Fibroblast of mammary gland (primary cell): ENCODE measurements at regions not wholly inside any gene's neighbourhood (a gene's known extent, or its start where the extent isn't known, plus 50 kb on each side); places are given as distances from the start of the nearest gene placed in this dataset.
"Not testable (repeated sequence)": the region's sequence is repeated elsewhere in the genome, so short reads cannot be mapped to it uniquely, and the experiment has no call there.

Experiments
- DNase-seq: peaks from one replicate; pipeline ENCODE4 v3.0.0-alpha.2; 2010; ENCODE audit warnings: low read depth
- H3K4me3 ChIP-seq: 2 replicates; pipeline ENCODE4 v1.5.1; 2011; ENCODE audit warnings: low read depth, mild to moderate bottlenecking, low read length, moderate library complexity; ENCODE audit not compliant: control insufficient read depth
- CTCF ChIP-seq: conservative IDR thresholded peaks from 2 replicates; pipeline ENCODE4 v1.5.1; 2011; ENCODE audit warnings: low read depth, low read length, inconsistent platforms; ENCODE audit not compliant: control insufficient read depth, insufficient read depth

GRCh38 chr2:49845021-49845420, 690.7 kb upstream of the FSHR start:
- no peak for TF ChIP-seq CTCF
- DNase-seq = no peak

DNA sequence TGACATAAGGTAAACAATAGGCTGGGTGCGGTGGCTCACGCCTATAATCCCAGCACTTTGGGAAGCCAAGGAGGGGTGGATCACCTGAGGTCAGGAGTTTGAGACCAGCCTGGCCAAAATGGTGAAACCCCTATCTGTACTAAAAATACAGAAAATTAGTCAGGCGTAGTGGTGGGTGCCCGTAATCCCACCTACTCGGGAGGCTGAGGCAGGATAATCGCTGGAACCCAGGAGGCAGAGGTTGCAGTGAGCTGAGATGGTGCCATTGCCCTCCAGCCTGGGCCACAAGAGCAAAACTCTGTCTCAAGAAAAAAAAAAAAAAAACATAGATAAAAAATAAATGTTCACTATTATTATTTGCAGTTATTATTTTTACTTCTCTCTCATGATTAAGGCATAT, 689.8 kb upstream of the FSHR start:
- DNase-seq = not testable (repeated sequence)

More at GRCh38 chr2:49845021-49845420, 690.7 kb upstream of the FSHR start:
- H3K4me3 ChIP-seq = no peak overlapping the region

GRCh38 chr2:49843314-49843713, 689.0 kb upstream of the FSHR start:
- no peak overlapping the region for H3K4me3 ChIP-seq
- DNase-seq = no peak
- TF ChIP-seq CTCF = no peak

More for the DNA sequence above, 689.8 kb upstream of the FSHR start:
- not testable (repeated sequence) for H3K4me3 ChIP-seq

GRCh38 chr2:49840428-49840975, 686.2 kb upstream of the FSHR start:
- DNase-seq = no peak
- no peak for TF ChIP-seq CTCF
- no peak overlapping the region for H3K4me3 ChIP-seq

- DNase-seq = no peak
- H3K4me3 ChIP-seq = no peak overlapping the region
- no peak for TF ChIP-seq CTCF
Observed at GRCh38 chr2:49839818-49840217, 685.5 kb upstream of the FSHR start.

DNA sequence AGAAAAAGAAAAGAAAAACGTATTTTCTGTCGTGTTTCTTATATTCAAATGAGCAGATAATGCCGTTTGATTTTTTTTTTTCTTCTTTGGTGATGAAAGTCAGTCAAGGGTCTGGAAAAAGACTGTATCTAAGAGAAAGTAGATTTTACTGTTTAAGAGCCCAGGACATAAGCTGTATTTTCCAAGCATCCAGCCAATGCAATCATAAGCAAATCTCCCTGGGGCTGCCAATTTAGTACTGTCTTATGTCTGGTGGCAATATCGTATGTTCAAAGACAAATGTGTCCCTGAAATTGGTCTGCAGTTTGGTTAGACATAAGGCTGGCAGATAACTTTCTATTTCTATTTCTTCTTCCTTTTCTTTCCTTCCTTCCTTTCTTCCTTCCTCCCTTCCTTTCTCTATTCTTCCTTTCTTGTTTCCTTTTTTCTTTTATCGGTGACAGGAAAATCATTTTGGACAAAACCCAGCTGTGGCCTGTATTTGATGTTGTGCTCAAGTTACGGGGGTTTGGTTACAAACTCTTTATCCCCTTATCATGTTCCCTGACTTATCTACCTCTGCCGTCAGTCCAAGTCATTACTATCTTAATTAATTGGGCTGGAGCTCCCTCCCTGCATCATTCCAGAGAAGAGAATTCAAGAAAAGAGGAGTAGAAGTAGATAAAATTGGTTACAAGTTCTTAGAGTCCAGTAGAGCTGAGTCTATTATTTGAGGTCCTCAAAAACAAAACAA, 683.4 kb upstream of the FSHR start:
- no peak for TF ChIP-seq CTCF
- no peak overlapping the region for H3K4me3 ChIP-seq
- no peak for DNase-seq

GRCh38 chr2:49836017-49836416, 681.7 kb upstream of the FSHR start:
- TF ChIP-seq CTCF = no peak
- DNase-seq = no peak
- H3K4me3 ChIP-seq = no peak overlapping the region
